ENCODE measurements at regions not wholly inside any gene's neighbourhood (a gene's known extent, or its start where the extent isn't known, plus 50 kb on each side); places are given as distances from the start of the nearest gene placed in this dataset.

DNA sequence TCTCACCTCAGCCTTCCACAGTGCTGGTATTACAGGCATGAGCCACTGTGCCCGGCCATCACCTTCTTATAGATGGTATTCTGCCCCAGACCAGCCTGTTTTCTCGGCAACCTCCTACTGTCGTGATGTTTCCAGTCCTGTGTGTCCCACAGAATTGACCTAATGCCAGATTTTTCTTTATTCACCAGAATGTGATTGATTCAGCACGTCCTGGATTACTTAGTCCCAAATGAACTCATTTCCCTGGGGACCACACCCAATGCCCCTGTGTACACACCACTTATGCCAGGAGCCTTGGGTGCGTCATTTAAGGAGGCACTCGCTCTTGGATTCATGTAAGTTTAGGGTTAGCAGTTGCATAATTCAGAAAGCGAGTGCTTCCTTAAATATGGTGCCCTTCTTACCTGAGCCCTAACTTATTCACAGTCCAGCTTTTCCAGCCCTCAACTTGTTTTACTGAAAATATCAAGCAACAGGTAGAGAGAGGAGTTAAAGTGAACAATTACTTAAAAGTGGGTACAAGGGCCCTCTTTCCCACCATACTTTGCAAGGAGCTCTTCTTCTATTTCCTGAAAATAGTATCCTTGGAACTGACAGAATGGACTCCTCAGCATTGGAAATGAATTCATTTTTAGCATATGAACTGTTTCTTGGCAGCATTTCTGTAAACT is 64.6 kb upstream of the UBE2E1 start:
- DNase-seq (ENCODE audit: low read depth), result peak; percentile 94

DNA sequence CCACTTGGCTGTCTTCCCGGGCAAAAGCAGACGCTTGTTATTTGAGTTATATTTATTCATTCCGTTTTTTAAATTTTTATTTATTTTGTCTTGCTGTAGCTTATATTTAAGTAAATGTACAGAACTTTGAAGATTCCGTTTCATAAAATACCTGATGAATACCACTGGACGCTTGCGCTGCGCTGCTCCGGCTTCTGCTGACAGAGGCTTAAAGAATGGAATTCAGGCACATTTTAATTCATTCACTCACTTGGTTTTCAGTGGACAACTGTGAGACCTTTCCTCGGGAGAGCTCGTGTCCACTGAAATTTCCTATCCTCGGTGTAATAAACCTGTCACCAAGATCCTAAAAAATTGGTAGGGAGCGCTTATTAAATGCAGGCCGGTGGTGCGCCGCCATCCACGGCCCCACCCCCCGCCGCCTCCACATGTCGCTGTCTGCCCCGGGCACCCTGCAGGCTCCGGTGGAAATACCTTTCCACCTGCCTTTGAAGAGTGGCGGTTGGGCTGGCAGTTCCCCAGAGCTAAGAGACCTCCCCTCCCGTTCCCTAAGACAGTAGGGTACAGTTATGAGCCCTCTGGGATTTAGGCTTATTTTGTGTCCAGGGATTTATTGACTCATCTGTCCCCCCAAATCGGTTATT is 62.5 kb upstream of the UBE2E1 start:
- no peak for DNase-seq (ENCODE audit: low read depth)

DNA sequence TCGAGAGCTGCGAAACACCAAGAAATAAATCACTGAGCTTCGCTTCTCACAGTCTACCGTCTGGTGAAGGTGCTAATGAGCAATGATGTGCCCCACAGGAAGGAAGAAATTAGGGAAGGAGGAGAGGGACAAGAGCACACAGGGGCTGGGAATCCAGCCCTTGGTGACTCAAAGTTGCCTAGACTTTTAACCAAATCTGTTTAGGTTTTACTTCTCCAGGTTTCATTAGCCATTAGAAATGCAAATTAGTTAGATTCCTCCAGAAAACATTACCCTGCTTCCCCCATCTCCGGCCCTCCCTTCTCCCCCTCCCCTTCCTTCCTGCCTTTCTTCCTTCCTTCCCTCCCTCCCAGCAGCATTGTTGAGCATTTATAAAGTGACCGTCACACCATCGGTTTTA is 59.3 kb upstream of the UBE2E1 start:
- DNase-seq (ENCODE audit: low read depth), result no peak

DNA sequence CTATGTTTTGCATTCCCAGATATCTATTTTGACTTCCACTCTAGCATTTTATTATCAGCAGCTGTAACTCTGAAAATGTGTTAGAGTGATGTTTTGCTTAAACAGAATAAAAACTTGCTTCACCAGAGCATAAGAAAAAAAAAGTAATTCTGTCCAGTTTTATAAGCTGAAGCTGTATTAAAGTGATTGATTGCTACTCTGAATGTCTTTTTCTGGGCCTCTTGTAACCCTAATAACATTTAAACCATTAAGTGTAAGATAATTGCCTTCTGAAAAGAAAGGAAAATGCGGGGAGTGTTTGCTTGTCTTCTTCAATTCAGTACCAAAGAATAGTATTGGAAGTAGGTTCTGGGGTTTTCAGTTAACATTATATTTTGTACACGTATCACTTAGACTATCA is 57.9 kb upstream of the UBE2E1 start:
- DNase-seq (ENCODE audit: low read depth), result no peak

DNA sequence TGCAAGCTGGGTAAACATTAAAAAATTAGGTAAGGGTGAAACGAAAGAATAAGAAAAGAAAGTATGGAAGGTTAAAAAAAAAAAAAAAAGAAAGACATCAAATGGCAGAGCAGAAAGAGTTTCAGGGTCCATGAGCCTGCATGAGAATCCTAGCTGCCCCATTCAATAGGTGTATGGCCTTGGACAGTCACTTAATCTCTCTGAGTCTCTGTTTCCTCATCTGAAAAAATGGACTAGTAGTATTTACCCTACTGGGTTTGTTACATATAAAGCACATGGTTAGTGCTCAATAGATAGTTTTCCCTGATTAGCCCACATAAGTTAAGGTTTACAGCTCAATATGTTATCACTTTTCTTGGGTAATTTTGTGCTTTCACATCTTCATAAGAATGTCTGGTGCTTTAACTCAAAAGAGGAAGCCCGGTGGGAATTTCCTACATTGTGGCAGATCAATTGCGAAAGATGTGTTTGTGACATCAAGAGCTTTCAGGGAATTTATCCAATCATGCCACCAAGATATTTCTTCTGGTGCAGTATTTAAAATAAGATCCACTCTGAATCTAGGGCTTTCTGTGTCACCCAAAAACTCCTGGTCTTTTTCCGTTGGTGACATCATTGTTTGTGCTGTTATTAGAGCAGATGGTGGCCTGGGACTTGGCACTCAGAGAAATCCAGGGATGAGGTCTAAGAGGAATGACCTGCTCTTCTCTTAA is 57.2 kb upstream of the UBE2E1 start:
- DNase-seq (ENCODE audit: low read depth), result no peak

DNA sequence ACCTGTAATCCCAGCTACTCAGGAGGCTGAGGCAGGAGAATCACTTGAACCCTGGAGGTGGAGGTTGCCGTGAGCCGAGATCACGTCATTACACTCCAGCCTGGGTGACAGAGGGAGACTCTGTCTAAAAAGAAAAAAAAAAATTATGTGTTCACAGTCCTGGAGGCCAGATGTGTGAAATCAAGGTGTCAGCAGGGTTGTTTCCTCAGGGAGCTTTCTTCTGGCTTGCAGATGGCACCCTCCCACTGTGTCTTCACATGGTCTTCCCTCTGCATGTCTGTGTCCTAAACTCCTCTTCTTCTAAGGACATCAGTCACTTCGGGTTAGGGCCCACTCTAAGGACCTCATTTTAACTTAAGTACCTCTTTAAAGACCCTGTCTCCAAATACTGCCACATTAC is 56.1 kb upstream of the UBE2E1 start:
- DNase-seq (ENCODE audit: low read depth), result no peak

DNA sequence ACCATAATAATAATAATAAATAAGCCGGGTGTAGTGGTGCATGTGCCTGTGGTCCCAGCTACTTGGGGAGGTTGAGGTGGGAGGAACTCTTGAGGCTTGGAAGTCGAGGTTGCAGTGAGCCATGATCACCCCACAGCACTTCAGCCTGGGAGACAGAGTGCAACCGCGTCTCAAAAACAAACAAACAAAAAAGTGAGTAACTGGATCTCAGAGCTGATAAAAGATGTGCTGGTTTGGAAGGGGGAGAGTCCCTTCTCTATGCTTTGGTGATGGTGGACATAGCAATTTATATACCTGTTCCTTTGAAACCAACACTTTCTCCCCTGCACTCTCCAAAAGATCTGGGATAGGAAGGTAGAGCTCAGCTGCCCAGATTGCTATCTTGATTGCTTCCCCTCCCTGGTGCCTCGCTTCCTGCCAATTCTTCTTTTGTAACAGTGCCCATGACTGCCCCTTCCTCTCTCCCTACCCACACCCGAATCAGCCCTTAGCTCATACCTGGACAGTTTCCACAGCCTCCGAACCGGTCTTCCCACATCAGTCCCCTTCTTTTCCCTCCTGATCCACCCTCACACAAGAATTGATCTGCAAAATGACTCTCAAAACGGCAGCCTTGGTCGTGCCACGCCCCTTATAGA is 55.1 kb upstream of the UBE2E1 start:
- no peak for DNase-seq (ENCODE audit: low read depth)

DNA sequence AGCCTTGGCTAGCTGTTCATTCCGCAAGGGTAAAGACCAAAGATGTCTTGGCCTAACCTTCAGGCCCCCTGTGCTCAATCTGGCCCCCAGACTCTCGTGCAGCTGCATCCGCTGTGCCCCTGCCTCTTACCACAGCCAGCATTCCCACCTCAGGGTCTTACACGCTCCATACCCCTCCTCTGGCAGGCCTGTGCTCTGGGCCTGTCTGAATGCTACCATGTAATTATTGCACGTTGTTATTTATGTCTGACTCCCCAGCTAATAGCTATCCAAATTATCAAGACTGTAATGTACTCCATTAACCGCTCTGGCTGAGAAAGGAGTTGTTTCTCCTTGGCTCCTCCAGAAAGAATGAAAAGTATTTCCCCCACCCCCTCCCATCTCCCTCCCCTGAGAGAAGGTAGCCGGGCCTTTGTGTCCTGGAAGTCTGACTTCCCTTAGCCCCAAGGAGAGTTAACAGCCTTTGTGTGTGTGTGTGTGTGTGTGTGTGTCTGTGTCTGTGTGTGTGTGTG is 54.5 kb upstream of the UBE2E1 start:
- no peak for DNase-seq (ENCODE audit: low read depth)

DNA sequence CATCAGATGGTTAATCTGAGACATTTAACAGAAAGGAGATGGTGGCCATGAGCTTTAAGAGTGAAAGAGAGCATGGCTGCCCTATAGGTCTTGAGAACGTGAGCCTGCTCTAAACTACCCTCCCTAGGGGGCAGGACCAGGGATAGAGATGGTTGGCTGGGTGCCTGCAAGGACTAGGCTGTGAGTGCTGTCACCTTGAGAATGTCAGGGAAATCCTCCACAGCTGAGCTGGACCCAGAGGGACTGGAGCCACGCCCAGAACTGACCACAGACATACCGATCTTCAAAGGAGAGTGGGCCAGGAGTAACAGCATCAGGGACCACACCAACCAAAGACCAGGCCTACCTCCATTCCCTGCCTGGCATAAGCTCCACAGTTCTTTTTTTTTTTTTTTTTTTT is 53.6 kb upstream of the UBE2E1 start:
- peak; percentile 6 for DNase-seq (ENCODE audit: low read depth)

DNA sequence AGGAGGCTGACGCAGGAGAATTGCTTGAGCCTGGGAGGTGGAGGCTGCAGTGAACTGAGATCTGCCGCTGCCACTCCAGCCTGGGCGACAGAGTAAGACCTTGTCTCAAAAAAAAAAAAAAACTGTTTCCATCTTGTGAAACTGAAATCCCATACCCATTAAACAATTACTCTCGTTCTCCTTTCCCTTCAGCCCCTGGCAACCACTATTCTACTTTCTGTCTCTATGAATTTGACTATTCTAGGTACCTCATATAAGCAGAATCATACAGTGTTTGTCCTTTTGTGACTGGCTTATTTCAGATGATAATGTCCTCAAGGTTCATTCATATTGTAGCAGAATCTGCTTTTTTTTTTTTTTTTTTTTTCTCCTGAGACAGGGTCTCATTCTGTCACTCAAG is 51.5 kb upstream of the UBE2E1 start:
- no peak for DNase-seq (ENCODE audit: low read depth)

Data from HT1080 (cell line).